ENCODE measurements at regions not wholly inside any gene's neighbourhood (a gene's known extent, or its start where the extent isn't known, plus 50 kb on each side); places are given as distances from the start of the nearest gene placed in this dataset.
"Not testable (repeated sequence)": the region's sequence is repeated elsewhere in the genome, so short reads cannot be mapped to it uniquely, and the experiment has no call there.

DNA sequence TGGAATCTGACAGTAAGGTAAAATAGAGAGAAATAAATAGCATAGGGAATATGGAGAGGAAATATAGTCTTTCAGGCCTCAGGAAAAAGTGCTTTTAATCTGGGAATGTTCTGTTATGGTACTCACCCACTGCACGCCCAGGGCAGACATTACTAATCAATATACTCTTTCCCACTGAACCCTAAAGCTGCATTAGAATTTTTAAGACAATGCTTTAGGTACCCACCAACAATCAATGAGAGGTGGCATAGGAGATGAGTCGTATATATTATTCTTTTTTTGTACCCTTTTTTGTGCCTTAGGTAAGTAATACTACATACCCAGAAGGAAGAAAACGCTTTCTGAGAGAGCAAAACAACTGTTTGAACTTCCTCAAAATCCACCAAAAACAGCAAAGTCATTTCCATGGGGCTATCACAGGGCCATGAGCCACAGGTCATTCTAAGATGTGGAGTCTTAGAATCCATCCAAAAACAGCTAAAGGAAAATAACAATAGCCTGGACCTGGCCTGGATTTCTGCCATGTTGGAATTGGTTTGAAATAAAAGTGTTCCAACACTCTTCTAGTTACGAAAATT lies 542.1 kb downstream of the XYLT1 start:
- Histone ChIP-seq H3K4me3 (no peak overlapping the region), H3K27me3 (no peaks in the 10 kb centered on the region), H3K4me1 (no peaks in the 10 kb centered on the region), H3K9me3 (peaks cover 0 to 4% of the 10 kb centered on the region in 2 donors), H3K36me3 (no peaks in the 10 kb centered on the region), H3K27ac (no peak overlapping the region)
- intact Hi-C loops (cut with DNase I; ENCODE audit: low total_unique reads), result no loop called here
- no peak for DNase-seq
- TF ChIP-seq, protein P1, sequence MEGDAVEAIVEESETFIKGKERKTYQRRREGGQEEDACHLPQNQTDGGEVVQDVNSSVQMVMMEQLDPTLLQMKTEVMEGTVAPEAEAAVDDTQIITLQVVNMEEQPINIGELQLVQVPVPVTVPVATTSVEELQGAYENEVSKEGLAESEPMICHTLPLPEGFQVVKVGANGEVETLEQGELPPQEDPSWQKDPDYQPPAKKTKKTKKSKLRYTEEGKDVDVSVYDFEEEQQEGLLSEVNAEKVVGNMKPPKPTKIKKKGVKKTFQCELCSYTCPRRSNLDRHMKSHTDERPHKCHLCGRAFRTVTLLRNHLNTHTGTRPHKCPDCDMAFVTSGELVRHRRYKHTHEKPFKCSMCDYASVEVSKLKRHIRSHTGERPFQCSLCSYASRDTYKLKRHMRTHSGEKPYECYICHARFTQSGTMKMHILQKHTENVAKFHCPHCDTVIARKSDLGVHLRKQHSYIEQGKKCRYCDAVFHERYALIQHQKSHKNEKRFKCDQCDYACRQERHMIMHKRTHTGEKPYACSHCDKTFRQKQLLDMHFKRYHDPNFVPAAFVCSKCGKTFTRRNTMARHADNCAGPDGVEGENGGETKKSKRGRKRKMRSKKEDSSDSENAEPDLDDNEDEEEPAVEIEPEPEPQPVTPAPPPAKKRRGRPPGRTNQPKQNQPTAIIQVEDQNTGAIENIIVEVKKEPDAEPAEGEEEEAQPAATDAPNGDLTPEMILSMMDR (IDR thresholded peaks at IDR 0.05), result no peak
- no peak for TF ChIP-seq POLR2A (IDR thresholded peaks at IDR 0.05)

- TF ChIP-seq POLR2A (IDR thresholded peaks at IDR 0.05), result no peak
- TF ChIP-seq, protein P1 (IDR thresholded peaks at IDR 0.05), result no peak
- intact Hi-C loops (cut with DNase I; ENCODE audit: low total_unique reads), result no loop called here
- no peaks in the 10 kb centered on the region for H3K36me3 ChIP-seq
- peaks cover 0 to 4% of the 10 kb centered on the region in 2 donors for H3K9me3 ChIP-seq
- H3K27me3 ChIP-seq, result no peaks in the 10 kb centered on the region
- H3K27ac ChIP-seq, result no peak overlapping the region
- H3K4me3 ChIP-seq, result no peak overlapping the region
- no peaks in the 10 kb centered on the region for H3K4me1 ChIP-seq
- DNase-seq, result no peak
Measured at GRCh38 chr16:16930309-16931000, 540.3 kb downstream of the XYLT1 start.

DNA sequence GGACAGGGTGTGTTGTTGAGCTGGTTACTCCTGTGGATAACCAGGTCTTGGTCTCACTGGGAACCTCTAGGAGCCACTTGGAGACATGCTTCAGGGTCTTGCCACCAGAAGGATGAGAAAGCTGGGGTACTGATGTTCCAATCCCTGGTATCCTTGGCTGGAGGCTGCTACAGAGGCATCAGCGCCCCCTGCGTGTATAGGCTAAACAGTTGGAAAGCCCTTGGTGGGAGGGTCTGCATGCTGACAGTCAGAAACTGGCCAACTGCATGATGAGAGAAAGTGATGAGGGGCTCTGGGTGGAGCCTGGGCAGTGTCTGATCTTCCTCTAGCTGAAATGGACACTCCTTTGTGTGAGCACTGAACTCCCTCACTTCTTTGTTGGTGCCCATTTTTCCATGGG lies 536.9 kb downstream of the XYLT1 start:
- H3K27ac ChIP-seq, result no peak overlapping the region
- no peaks in the 10 kb centered on the region for H3K4me1 ChIP-seq
- no peak for DNase-seq
- no peaks in the 10 kb centered on the region for H3K27me3 ChIP-seq
- no peak for TF ChIP-seq POLR2A (IDR thresholded peaks at IDR 0.05)
- TF ChIP-seq, protein P1 (IDR thresholded peaks at IDR 0.05), result no peak
- no peaks in the 10 kb centered on the region for H3K36me3 ChIP-seq
- H3K4me3 ChIP-seq, result no peak overlapping the region
- intact Hi-C loops (cut with DNase I; ENCODE audit: low total_unique reads), result no loop called here
- H3K9me3 ChIP-seq, result no peaks in the 10 kb centered on the region

- Histone ChIP-seq H3K36me3 (no peaks in the 10 kb centered on the region), H3K4me1 (no peaks in the 10 kb centered on the region), H3K4me3 (no peak overlapping the region), H3K9me3 (no peaks in the 10 kb centered on the region), H3K27me3 (no peaks in the 10 kb centered on the region), H3K27ac (no peak overlapping the region)
- TF ChIP-seq, protein P1 (IDR thresholded peaks at IDR 0.05), result no peak
- TF ChIP-seq POLR2A (IDR thresholded peaks at IDR 0.05), result no peak
- DNase-seq, result no peak
- intact Hi-C loops (cut with DNase I; ENCODE audit: low total_unique reads), result no loop called here
Measured at GRCh38 chr16:16934660-16935059, 536.1 kb downstream of the XYLT1 start.

DNA sequence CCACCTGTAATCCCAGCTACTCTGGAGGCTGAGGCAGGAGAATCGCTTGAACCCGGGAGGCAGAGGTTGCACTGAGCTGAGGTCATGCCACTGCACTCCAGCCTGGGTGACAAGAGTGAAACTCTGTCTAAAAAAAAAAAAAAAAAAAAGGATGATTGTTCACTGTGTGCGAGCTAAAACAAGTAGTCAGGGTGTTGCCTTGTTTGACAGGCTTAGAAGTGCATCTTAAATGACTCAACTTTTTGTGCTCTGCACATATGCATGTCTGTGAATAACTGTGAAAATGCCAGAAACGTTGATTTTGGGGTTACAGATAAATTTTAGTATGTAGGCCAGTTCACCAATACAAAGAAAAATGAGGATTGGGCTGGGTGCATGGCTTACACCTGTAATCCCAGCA lies 534.9 kb downstream of the XYLT1 start:
- H3K27ac ChIP-seq; DNase-seq; intact Hi-C loops (cut with DNase I; ENCODE audit: low total_unique reads); H3K27me3 ChIP-seq; H3K36me3 ChIP-seq; H3K4me3 ChIP-seq; H3K9me3 ChIP-seq; H3K4me1 ChIP-seq: not testable (repeated sequence)

Measured in uterus (tissue), 3 donors.